Ramos (cell line): ENCODE measurements at regions not wholly inside any gene's neighbourhood (a gene's known extent, or its start where the extent isn't known, plus 50 kb on each side); places are given as distances from the start of the nearest gene placed in this dataset.

Source experiments
- in situ Hi-C: fragments of 300-500 bp; cut with MboI; formaldehyde crosslinking; loops from one replicate; pipeline ENCODE4 v1.14.3; 2022; ENCODE audit warnings: low sequenced_read_pairs; ENCODE audit not compliant: unreplicated experiment

- in situ Hi-C loops = loop anchor here (25.0 kb wide), 1 partner anchor 490 kb away; no protein-coding TSS in a partner anchor
Observed at GRCh38 chr2:222071911-222072310, 226.9 kb downstream of the PAX3 start.

GRCh38 chr2:222064286-222064685, 234.5 kb downstream of the PAX3 start:
- in situ Hi-C loops = loop anchor here (25.0 kb wide), 1 partner anchor 498 kb away; no protein-coding TSS in a partner anchor

DNA sequence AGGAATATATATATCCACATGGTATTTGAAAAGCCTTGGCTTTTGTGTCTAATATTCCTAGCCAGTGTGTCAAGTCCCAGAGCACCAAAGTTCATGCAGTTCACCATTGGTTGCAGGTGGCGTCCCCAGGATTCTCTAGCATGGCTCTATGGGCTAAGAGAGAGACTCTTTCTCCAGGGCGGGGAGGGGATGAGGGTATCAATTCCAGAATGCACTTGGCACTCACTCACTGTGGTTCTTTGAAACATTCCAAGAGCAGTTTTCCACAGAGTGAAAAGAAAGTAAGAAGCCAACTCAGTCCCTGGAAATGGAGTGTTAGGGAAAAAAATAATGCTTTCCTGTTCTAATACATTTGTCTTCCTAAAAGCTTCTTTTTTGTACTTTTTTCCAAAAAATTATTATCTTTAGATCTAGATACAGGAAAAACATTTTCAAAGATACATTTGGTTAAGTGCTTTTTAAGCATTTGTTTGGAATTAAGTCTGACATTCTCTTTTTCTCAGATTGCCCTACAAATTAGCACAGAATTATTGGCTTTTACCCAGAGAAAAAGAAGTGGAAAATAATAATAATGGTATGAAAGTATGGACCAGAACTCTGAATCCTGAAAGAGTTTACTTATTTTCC, 239.9 kb downstream of the PAX3 start:
- in situ Hi-C loops = loop anchor here (25.0 kb wide), 1 partner anchor 503 kb away; no protein-coding TSS in a partner anchor

DNA sequence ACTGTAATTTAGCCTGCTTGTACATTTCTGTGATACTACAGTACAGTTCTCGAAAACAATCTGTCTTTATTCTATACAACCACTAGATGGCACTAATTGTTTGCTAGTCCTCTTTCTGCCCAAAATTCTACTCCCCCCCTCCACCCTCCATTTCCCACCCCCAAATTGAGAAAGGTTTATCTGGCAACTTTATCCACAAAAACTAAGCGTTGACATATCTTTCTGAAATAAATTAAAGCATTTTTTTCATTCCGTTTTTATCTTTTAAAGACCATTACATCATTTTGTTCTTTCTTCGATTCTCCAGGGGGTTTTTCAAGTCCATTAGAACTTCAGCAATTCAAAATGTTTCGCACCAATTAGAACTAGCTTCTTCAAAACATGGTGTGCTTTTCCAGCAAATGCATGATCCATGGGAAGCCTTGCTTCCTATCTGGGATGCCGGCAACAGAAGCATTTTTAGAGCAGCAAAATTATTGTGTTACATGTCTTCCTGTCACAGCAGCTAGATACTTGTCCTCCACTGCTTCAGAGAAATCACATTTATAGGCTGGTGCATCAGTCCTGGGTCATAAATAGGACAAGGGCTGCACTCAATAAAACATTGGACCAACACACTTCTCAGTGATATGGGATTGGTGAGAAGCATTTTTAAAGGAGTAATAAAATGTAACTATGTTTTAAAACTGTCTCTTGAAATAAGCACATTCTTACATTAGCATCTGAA, 241.3 kb downstream of the PAX3 start:
- in situ Hi-C loops = loop anchor here (25.0 kb wide), 1 partner anchor 505 kb away; no protein-coding TSS in a partner anchor

DNA sequence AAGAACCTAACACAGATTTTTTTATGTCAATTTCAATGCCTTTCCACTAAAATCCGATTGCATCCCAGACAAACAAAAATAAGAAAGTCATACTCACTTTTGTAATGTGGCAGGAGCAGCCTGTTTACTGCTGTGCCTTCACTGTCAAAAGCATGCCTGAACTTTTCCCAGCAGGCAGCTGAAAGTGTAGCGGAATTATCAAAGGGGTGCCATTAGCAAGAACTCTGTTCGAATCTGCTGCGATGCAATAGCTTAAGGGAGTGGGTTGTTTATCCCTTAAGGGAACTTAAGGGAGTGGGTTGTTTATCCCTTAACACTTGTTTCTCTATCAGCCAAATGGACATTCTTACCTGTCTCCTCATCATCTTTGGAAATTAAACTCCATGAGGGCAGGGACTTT, 243.5 kb downstream of the PAX3 start:
- in situ Hi-C loops = loop anchor here (25.0 kb wide), 1 partner anchor 507 kb away; no protein-coding TSS in a partner anchor

GRCh38 chr2:222054813-222055212, 244.0 kb downstream of the PAX3 start:
- in situ Hi-C loops = loop anchor here (25.0 kb wide), 1 partner anchor 507 kb away; no protein-coding TSS in a partner anchor

- in situ Hi-C loops = loop anchor here (25.0 kb wide), 1 partner anchor 509 kb away; no protein-coding TSS in a partner anchor
Observed at GRCh38 chr2:222052934-222053367, 245.8 kb downstream of the PAX3 start.

GRCh38 chr2:222050981-222051380, 247.8 kb downstream of the PAX3 start:
- in situ Hi-C loops = loop anchor here (25.0 kb wide), 1 partner anchor 511 kb away; no protein-coding TSS in a partner anchor

- in situ Hi-C loops = loop anchor here (25.0 kb wide), 1 partner anchor 512 kb away; no protein-coding TSS in a partner anchor
Observed at GRCh38 chr2:222049946-222050345, 248.9 kb downstream of the PAX3 start.

- in situ Hi-C loops = no loop called here
Observed at GRCh38 chr2:222043897-222044296, 254.9 kb downstream of the PAX3 start.

GRCh38 chr2:222042666-222043065, 256.1 kb downstream of the PAX3 start:
- in situ Hi-C loops = no loop called here

DNA sequence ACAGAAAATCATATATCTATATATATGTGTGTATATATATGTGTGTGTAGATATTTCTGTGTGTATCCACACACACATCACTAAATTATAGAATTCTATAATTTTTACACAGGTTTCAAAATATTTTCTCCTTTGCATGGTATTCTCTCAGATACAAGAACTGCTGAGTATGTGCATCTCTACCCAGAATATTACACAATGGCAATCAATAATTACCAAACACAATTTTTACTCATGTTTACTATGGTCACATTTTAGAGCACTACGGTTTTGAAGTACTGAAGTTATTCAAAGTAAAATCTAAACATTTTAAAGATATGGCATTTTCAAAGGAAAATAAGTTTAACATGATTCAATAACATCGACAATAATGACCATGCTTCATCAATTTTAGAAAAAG, 258.5 kb downstream of the PAX3 start:
- in situ Hi-C loops = no loop called here

DNA sequence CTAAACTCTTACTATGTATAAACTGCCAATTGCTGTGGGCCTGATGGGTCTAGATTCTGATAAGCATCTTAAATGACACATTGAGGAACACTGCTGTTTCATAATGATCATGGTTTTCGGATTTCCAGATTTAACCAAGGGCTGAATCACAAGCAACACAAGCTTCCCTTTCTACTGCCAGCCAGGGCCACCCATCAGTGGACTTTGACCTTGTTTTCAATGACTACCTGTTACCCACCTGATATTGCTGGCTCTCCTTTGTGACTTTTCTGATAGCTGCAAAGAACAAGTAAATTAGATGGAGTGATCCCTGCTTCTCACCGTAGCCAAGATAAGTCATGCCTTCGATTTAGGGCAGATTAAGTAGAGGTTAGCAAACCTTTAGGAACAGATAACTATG, 259.0 kb downstream of the PAX3 start:
- in situ Hi-C loops = no loop called here

- in situ Hi-C loops = no loop called here
Observed at GRCh38 chr2:222038067-222038802, 260.6 kb downstream of the PAX3 start.

GRCh38 chr2:222037211-222037610, 261.6 kb downstream of the PAX3 start:
- in situ Hi-C loops = no loop called here

DNA sequence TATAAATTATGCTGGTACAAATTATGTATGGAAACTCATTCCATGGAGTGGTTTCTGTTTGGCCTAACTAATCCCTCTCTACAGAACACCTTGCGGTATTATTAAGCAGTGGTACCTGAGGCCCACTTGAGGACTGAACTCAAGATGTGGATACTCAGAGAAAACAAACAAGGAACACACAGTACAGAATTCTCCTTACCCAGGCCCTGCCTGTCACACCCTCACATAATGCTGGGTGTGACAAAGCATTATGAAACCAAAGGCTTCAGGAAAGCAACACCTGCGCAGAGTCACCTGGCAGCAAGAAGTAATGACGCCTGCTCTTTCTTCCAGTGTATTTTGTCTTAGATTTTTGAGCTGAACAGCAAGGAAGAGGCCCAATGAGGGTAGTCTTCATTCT, 264.7 kb downstream of the PAX3 start:
- in situ Hi-C loops = no loop called here

- in situ Hi-C loops = no loop called here
Observed at GRCh38 chr2:222033541-222033940, 265.3 kb downstream of the PAX3 start.

- in situ Hi-C loops = no loop called here
Observed at GRCh38 chr2:222025881-222026271, 272.9 kb downstream of the PAX3 start.

DNA sequence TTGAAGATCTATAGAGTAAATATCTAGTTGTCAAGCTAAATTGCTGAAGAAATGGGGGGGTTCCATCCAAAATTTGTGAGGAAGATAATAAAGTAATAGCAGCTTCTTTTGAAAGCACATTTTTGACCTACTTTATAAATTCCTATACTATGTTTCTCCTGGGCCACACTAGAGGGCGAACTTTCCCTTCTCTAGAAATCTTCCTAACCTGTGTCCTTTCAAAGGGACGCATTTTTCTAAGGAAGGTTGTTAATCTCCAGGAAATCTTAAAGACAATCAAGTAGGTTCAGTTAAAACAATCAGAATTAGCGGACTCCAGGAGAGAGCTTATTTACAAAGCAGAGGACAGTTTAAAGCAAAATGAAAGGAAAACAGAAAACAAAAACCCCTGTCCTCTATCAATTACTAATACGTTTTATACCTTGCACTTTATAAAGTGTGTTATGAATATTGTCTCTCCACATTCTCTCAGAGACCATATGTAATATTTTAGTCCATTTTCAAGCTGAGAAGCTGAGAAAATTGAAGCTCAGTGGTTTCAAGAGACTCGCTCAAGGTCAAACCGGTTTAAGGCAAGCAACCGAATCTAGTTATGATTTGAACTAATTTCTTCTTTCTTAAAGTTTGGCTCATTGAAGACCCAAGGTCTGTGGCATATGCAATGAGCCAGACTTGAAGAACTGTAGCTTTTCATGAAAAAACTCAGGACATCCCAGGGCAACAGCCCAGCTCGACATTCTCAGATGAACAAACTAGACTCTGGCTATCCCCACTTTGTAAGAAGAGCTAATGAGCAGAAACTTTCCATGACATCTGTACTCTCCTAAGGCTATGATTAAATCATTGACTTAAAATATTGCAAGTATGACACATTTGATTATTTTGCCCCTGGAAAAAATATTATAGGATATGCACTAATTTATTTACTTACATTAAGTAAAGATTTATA, 273.6 kb downstream of the PAX3 start:
- in situ Hi-C loops = no loop called here
